NOMO-1 (cell line): ENCODE measurements at regions not wholly inside any gene's neighbourhood (a gene's known extent, or its start where the extent isn't known, plus 50 kb on each side); places are given as distances from the start of the nearest gene placed in this dataset.
"Not testable (repeated sequence)": the region's sequence is repeated elsewhere in the genome, so short reads cannot be mapped to it uniquely, and the experiment has no call there.

Source experiments
- DNase-seq, 2 experiments: peaks; one replicate each; lab custom pipeline; 2025; ENCODE audit not compliant: unreplicated experiment in 2 of 2; lab: John Stamatoyannopoulos, UW

DNA sequence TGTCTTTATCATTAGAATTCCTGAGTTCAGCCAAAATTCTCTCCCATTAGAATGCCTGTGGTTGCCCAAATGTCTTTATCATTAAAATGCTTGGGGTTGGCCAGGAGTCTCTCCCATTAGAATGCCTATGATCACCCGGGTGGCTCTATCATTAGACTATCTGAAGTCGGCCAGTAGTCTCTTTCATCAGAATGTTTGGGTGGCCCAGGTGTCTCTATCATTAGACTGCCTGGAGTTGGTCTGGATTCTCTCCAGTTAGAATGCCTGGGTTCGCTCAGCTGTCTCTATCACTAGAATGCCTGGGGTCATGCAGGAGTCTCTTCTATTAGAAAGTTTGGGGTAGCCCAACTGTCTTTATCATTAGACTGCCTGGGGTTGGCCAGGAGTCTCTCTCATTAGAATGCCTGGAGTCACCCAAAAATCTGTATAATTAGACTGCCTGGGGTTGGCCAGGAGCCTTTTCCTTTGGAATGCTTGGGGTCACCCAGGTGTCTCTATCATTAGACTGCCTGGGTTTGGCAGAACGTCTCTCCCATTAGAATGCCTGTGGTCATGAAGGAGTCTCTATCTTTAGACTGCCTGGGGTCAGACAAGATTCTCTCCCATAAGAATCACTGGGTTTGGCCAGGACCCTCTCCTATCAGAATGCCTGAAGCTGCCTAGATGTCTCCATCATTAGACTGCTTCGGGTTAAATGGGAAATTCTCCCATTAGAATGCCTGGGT, 1478.3 kb downstream of the UQCRFS1 start:
- no peak for DNase-seq

DNA sequence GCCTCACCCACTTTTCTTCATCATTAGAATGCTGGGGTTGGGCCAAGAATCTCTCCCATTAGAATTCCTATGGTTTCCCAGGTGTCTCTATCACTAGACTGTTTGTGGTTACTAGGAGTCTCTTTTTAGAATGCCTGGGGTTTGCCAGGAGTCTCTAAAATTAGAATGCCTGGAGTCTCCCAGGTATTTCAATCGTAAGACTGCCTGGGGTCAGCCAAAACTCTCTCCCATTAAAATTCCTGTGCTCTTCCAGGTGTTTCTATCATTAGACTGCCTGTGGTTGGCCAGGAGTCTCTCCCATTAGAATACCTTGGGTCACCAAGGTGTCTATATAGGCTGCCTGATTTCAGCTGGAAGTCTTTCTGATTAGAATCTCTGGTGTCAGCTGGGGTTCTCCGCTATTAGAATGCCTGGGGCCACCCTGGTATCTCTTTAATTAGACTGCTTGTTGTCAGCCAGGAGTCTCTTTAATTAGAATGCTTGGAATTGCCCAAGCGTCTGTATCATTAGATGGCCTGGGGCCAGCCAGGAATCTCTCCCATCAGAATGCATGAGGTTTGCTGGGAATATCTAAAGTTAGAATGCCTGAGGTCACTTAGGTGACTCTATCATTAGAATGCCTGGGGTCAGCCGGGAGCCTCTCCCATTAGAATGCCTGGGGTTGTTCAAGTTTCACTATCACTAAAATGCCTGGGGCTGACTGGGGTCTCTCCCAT, 1479.2 kb downstream of the UQCRFS1 start:
- no peak for DNase-seq

DNA sequence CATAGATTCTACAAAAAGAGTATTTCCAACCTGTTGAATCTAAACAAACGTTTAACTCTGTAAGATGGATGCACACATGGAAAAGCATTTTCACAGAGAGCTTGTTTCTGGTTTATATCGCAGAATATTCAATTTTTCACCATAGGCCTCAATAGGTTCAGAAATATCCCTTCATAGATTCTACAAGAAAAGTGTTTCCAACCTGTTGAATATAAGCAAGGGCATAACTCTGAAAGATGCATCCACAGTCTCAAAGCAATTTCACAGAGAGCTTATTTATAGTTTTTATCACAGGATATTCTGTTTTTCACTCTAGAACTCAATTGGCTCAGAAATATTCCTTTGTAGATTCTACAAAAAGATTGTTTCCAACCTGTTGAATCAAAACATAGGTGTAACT, 1483.6 kb downstream of the UQCRFS1 start:
- DNase-seq = no peak

DNA sequence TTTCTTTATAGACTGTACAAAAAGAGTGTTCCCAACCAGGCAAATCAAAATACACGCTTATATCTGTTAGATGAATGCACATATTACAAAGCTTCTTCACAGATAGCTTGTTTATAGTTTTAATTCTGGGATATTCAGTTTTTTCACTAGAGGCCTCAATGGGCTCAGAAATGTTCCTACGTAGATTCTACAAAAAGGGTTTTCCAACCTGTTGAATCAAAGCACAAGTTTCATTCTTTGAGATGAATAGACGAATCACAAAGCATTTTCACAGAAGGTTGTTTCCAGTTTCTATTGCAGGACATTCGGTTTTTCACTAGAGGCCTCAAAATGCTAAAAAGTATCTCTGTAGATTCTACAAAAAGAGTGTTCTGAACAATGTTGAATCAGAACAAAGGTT, 1490.3 kb downstream of the UQCRFS1 start:
- no peak for DNase-seq

DNA sequence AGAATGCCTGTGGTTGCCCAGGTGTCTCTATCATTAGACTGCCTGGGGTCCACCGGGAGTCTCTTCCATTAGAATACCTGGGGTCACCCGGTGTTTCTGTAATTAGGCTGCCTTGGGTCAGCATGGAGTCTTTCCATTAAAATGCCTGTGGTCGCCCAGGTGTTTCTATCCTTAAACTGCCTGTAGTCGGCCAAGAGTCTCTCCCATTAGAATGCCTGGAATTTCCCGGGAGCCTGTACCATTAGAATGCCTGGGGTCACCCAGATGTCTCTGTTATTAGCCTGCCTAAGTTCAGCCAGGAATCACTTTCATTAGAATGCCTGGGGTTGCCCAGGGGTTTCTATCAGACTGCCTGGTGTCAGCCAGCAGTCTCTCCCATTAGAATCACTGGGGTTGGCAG, 1492.8 kb downstream of the UQCRFS1 start:
- no peak for DNase-seq

DNA sequence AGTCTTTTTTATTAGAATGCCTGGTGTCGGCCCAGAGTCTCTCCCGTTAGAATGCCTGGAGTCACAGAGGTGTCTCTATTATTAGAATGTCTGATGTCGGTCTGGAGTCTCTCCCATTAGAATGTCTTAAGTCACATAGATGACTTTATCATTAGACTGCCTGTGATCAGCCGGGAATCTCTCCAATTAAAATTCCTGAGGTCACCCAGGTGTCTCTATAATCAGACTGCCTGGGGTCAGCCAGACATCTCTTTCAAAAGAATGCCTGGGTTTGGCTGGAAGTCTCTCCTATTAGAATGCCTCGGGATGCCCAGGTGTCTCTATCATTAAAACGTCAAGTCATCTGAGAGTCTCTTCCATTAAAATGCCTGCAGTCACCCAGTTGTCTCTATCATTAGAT, 1493.9 kb downstream of the UQCRFS1 start:
- no peak for DNase-seq

DNA sequence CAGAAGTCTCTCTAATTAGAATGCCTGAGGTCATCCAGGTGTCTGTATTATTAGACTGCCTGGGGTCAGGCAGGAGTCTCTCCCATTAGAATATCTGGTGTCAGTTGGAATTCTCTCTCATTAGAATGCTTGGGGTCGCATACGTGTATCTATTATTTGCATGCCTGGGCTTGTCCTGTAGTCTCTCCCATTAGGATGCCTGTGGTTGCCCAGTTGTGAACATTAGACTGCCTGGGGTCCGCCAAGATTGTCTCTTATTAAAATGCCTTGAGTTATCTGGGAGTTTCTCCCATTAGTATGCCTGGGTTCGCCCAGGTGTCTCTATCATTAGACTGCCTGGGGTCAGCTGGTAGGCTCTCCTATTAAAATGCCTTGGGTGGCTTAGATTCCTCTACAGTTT, 1494.7 kb downstream of the UQCRFS1 start:
- DNase-seq = no peak

DNA sequence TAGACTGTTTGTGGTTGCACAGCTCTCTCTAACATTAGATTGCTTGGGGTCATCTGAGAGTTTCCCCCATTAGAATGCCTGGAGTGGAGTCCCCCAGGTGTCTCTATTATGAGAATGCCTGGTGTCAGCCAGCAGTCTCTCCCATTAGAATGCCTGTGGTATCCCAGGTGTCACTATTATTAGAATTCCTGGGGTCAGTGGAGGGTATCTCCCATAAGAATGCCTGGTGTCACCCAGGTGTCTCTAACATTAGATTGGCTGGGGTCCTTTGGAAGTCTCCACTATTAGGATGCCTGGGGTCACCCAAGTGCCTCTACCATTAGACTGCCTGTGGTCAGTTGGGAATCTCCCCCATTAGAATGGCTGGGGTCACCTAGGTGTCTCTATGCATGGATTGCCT, 1495.1 kb downstream of the UQCRFS1 start:
- DNase-seq = no peak

DNA sequence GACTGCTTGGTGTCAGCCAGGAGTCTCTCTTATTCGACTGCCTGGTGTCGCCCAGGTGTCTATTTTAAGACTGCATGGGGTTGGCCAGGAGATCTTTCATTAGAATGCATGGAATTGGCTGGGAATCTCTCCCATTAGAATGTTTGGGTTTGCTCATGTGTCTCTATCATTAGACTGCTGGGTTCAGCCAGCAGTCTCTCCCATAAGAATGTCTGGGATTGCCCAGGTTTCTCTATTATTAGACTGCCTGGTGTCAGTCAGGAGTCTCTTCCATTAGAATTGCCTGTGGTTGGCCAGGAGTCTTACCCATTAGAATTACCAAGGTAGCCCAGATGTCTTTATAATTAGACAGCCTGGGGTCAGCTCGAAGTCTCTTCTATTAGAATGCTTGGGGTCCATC, 1496.0 kb downstream of the UQCRFS1 start:
- no peak for DNase-seq

DNA sequence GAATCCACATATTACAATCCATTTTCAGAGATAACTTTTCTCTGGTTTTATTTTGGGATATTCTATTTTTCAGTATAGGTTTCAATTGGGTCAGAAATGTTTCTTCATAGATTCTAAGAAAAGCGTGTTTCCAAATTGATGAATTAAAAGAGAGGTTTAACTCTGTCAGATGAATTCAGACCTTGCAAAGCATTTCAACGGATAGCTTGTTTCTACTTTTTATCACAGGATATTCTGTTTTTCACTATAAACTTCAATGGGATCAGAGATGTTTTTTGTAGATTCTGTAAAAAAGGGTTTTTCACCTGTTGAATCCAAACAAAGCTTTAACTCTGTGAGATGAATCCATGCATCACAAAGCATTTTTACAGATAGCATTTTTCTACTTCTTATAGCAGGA, 1498.1 kb downstream of the UQCRFS1 start:
- no peak for DNase-seq

DNA sequence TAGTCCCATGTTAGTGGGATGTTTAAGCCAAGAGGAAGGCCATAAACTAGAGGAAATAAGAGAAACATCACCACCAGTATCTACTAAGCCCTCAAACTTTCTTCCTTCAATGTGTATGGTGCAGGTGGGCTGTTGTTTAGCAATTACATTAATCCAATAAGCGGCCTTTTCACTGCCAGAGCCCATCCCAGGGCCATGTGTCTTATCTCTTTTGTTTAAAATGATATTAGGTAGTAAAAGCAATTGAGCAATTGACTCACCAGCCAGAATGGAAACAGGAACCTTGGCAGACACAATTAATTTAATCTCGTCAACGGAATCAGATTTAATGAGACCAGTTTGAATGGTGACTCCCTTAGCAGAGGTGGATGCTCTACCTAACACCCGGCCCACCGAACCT, 1503.5 kb downstream of the UQCRFS1 start:
- DNase-seq = no peak

DNA sequence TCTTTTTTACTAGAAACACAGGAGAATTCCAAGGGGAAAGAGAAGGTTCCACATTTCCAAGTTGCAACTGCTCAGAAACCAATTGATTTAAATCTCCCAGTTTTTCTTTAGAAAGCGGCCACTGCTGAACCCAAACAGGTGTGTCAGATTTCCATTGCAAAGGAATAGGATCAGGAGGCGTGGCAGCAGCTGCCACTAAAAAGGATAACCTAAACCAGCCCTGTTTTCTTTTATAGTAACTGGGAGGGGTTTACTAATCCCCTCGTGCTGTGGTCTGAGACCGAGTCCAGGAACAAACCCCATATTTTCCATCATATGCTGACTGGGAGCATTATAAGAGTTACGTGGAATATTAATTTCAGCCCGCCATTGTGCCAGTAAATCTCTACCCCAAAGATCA, 1504.0 kb downstream of the UQCRFS1 start:
- DNase-seq = not testable (repeated sequence)

DNA sequence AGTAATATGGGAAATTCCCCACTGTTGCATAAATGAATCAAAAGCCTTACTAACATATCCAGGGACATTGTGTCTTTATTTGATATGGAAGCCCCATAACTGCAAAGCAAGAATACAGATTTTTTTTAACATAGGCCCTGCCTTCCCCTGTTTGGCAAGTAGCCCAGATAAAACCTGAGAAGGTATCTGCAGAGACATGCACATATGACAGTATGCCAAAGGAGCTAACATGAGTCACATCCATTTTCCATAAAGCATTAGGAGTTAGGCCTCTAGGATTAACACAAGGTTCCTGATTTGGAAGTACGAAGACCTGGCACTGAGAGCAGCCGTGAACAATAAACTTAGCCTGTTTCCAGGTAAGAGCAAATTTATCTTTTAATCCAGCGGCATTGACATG, 1505.9 kb downstream of the UQCRFS1 start:
- not testable (repeated sequence) for DNase-seq

DNA sequence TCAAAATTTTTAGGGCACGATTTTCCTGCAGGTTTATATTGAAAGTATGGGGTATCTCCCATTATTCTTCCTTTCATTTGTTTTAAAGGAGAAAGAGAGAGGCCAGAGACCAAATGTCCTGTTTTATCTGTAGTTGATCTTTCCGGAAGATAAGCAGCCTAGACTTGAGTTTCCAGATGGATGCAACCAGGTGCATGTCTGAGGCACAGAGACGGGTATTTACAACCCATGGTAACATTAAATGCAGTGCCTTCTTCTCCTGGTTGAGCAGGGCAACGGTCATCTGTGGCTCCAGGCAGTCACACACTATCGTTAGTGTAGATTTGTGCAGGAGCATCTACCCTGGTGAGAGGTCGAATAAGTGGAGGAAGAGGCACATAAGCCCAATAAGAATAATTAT, 1507.1 kb downstream of the UQCRFS1 start:
- no peak for DNase-seq

DNA sequence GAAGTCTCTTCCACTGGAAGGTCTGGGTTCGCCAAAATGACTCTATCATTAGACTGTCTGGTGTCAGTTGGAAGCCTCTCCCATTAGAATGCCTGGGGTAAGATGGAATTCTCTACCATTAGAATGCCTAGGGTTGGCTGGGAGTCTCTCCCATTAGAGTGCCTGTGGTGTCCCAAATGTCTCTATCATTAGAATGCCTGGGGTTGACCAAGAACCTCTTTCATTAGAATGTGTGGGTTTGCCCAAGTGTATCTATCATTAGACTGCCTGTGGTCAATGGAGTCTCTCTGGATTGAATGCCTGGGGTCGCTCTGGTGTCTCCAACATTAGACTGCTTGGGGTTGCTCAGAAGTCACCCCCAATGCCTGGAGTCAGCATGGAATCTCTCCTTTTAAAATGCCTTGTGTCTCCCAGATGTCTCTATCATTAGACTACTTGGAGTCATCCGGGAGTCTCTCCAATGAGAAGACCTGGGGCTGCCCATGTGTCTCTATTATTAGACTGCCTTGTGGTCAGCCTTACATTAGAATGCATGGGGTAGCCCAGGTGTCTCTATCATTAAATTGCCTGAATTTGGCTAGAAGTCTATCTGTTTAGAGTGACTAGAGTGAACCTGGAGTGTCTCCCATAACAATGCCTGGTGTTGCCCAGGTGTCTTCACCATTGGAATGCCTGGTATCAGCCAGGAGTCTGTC, 1518.4 kb downstream of the UQCRFS1 start:
- no peak for DNase-seq

DNA sequence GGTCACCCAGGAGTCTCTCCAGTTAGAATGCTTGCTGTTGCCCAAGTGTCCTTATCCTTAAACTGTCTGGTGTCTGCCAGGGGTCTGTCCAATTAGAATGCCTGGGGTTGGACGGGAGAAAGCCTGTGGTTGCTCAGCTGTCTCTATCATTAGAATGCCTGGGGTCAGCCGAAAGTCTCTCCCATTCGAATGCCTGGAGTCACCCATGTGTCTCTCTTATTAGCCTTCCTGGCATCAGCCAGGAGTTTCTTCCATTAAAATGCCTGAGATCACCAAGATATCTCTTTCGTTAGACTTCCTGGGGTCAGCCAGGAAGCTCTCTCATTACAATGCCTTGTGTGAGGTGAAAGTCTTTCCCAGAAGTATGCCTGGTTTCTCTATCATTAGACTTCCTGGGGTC, 1521.0 kb downstream of the UQCRFS1 start:
- no peak for DNase-seq

DNA sequence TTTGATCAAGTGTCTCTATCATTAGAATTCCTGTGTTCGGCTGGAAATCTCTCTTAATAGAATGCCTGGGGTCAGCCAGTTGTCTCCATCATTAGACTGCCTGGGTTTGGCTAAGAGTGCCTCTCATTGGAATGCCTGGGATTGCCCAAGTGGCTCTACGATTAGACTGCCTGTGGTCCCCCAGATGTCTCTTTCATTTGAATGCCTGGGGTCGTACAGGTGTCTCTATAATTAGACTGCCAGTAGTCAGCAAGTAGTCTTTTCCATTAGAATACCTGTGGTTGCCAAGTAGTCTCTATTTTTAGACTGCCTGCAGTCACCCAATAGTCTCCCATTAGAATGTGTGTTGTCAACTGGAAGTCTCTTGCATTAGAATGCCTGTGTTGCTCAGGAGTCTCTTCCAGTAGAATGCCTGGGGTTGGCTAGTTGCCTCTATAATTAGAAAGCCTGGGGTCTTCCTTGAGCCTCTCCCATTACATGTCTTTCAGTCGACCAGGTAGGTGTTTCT, 1523.2 kb downstream of the UQCRFS1 start:
- no peak for DNase-seq

DNA sequence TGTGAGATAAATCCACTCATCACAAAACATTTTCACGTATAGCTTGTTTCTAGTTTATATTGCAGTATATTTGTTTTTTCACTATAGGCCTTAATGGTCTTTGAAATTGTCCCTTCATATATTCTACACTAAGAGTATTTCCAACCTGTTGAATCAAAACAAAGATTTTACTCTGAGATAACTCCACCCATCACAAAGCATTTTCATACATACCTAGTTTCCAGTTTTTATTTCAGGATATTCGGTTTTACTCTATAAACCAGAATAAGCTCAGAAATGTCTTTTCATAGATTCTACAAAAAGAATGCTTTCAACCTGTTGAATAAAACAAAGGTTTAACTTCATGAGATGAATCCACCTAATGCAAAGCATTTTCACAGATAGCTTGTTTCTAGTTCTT, 1528.7 kb downstream of the UQCRFS1 start:
- no peak for DNase-seq

DNA sequence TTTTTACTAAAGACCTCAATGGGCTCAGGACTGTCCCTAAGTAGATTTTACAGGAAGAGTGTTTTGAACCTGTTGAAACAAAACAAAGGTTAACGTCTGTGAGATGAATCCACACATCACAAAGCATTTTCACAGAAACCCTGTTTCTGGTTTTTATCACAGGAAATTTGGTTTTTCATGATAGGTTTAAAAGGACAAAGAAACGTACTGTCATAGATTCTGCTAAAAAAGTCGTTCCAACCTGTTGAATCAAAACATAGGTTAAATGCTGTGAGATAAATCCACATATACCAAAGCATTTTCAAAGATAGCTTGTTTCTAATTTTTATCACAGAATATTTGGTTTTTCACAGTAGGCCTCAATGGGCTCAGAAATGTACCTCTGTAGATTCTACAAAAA, 1531.0 kb downstream of the UQCRFS1 start:
- no peak for DNase-seq

DNA sequence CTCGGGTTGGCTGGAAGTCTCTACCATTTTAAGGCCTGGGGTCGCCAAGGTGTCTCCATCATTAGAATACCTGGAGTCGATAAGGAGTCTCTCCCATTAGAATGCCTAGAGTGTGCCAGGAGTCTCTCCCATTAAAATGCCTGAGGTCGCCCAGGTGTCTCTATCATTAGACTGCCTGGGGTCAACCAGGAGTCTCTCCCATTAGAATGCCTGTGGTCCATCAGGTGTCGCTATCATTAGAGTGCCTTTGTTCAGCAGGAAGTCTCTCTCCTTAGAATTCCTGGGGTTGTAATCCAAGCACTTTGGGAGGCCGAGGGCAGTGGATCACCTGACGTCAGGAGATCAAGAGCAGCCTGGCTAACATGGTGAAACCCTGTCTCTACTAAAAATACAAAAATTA, 1533.0 kb downstream of the UQCRFS1 start:
- no peak for DNase-seq

DNA sequence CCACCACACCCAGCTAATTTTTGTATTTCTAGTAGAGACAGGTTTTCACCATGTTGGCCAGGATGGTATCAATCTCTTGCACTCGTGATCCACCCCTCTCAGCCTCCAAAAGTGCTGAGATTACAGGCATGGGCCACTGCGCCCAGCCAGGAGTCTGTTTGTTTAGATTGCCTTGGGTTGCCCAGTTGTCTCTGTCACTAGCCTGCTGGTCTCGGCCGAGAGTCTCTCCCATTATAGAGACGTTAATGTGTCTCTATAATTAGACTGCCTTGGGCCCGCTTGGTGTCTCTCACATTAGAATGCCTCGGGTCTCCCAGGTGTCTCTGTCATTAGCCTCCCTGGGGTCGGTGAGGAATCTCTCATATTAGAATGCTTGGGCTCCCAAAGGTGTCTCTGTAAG, 1533.6 kb downstream of the UQCRFS1 start:
- no peak for DNase-seq

DNA sequence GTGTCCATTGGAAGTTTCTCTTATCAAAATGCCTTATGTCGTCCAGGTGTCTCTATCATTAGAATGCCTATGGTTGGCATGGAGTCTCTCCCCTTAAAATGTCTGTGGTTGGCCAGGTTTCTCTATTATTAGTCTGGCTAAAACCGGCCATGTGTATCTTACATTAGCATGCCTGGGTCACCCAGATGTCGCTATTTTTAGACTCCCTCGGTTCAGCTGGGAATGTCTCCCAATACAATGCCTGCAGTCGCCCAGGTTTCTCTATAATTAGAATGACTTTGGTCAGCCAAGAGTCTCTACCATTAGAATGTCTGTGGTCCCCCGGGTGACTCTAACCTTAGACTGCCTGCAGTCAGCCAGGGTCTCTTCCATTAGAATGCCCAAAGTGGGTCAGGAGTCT, 1536.1 kb downstream of the UQCRFS1 start:
- no peak for DNase-seq
